ENCODE measurements at regions not wholly inside any gene's neighbourhood (a gene's known extent, or its start where the extent isn't known, plus 50 kb on each side); places are given as distances from the start of the nearest gene placed in this dataset.

- Mint-ChIP-seq H3K27me3 (ENCODE audit: low read depth) (peaks cover 24% of the 10 kb centered on the region), H3K36me3 (no peaks in the 10 kb centered on the region), H3K4me3 (no peak overlapping the region), H3K9me3 (peaks cover 5% of the 10 kb centered on the region), H3K27ac (no peak overlapping the region), H3K4me1 (peaks cover 2% of the 10 kb centered on the region)
- DNase-seq (ENCODE audit: low spot score in 2 of 2, unreplicated experiment in 2 of 2): no peak
- TF ChIP-seq CTCF (IDR thresholded peaks at IDR 0.05; ENCODE audit: unreplicated experiment): no peak
Observed at GRCh38 chr2:118529908-118530599, 317.4 kb downstream of the EN1 start.

GRCh38 chr2:118527571-118527970 is 319.9 kb downstream of the EN1 start:
- Mint-ChIP-seq H3K4me3 (no peak overlapping the region), H3K27me3 (ENCODE audit: low read depth) (peaks cover 23% of the 10 kb centered on the region), H3K36me3 (no peaks in the 10 kb centered on the region), H3K9me3 (peaks cover 5% of the 10 kb centered on the region), H3K4me1 (peaks cover 2% of the 10 kb centered on the region), H3K27ac (no peak overlapping the region)
- DNase-seq (ENCODE audit: low spot score in 2 of 2, unreplicated experiment in 2 of 2): no peak
- TF ChIP-seq CTCF (IDR thresholded peaks at IDR 0.05; ENCODE audit: unreplicated experiment): no peak

GRCh38 chr2:118525346-118525745 is 322.1 kb downstream of the EN1 start:
- Mint-ChIP-seq H3K27ac (no peak overlapping the region), H3K27me3 (ENCODE audit: low read depth) (peaks cover 23% of the 10 kb centered on the region), H3K4me3 (no peak overlapping the region), H3K9me3 (peaks cover 7% of the 10 kb centered on the region), H3K36me3 (peaks cover 1% of the 10 kb centered on the region), H3K4me1 (peaks cover 2% of the 10 kb centered on the region)
- no peak for DNase-seq (ENCODE audit: low spot score in 2 of 2, unreplicated experiment in 2 of 2)
- TF ChIP-seq CTCF (IDR thresholded peaks at IDR 0.05; ENCODE audit: unreplicated experiment): no peak

GRCh38 chr2:118524911-118525310 is 322.5 kb downstream of the EN1 start:
- peaks cover 7% of the 10 kb centered on the region for H3K9me3 Mint-ChIP-seq
- TF ChIP-seq CTCF (IDR thresholded peaks at IDR 0.05; ENCODE audit: unreplicated experiment): no peak
- no peak overlapping the region for H3K27ac Mint-ChIP-seq
- DNase-seq (ENCODE audit: low spot score in 2 of 2, unreplicated experiment in 2 of 2): no peak
- no peak overlapping the region for H3K4me3 Mint-ChIP-seq
- peaks cover 1% of the 10 kb centered on the region for H3K36me3 Mint-ChIP-seq
- peaks cover 1% of the 10 kb centered on the region for H3K4me1 Mint-ChIP-seq
- H3K27me3 Mint-ChIP-seq (ENCODE audit: low read depth): peaks cover 22% of the 10 kb centered on the region

GRCh38 chr2:118523761-118524160 is 323.7 kb downstream of the EN1 start:
- peaks cover 9% of the 10 kb centered on the region for H3K9me3 Mint-ChIP-seq
- no peaks in the 10 kb centered on the region for H3K4me1 Mint-ChIP-seq
- TF ChIP-seq CTCF (IDR thresholded peaks at IDR 0.05; ENCODE audit: unreplicated experiment): no peak

More at GRCh38 chr2:118523761-118524160, 323.7 kb downstream of the EN1 start:
- Mint-ChIP-seq H3K36me3 (peaks cover 3% of the 10 kb centered on the region), H3K4me3 (no peak overlapping the region), H3K27ac (no peak overlapping the region), H3K27me3 (ENCODE audit: low read depth) (peaks cover 20% of the 10 kb centered on the region)
- no peak for DNase-seq (ENCODE audit: low spot score in 2 of 2, unreplicated experiment in 2 of 2)

Measured in mesothelial cell of epicardium (in vitro differentiated cells).